Retinal pigment epithelial cell (primary cell): ENCODE measurements at regions not wholly inside any gene's neighbourhood (a gene's known extent, or its start where the extent isn't known, plus 50 kb on each side); places are given as distances from the start of the nearest gene placed in this dataset.

Source experiments
- DNase-seq: peaks from one replicate; pipeline ENCODE4 v3.0.0-alpha.2; 2010; ENCODE audit warnings: low read depth
- H3K4me3 ChIP-seq: 2 replicates; pipeline ENCODE4 v1.5.1; 2011; ENCODE audit warnings: mild to moderate bottlenecking, low read length, control low read depth, moderate library complexity
- CTCF ChIP-seq: conservative IDR thresholded peaks from 2 replicates; pipeline ENCODE4 v1.5.1; 2011; ENCODE audit warnings: low read depth, low read length, control low read depth, inconsistent platforms

- no peak for TF ChIP-seq CTCF
- H3K4me3 ChIP-seq, result no peak overlapping the region
- no peak for DNase-seq
Measured at GRCh38 chr11:127217452-127218274, 217.1 kb upstream of the KIRREL3 start.

GRCh38 chr11:127205688-127206217 lies 205.2 kb upstream of the KIRREL3 start:
- DNase-seq, result no peak
- no peak for TF ChIP-seq CTCF
- H3K4me3 ChIP-seq, result no peak overlapping the region

- no peak overlapping the region for H3K4me3 ChIP-seq
- TF ChIP-seq CTCF, result no peak
- no peak for DNase-seq
Measured at GRCh38 chr11:127203490-127203889, 202.9 kb upstream of the KIRREL3 start.

GRCh38 chr11:127202105-127202504 lies 201.5 kb upstream of the KIRREL3 start:
- no peak for TF ChIP-seq CTCF
- no peak overlapping the region for H3K4me3 ChIP-seq
- no peak for DNase-seq

GRCh38 chr11:127199306-127199801 lies 198.8 kb upstream of the KIRREL3 start:
- DNase-seq, result no peak
- H3K4me3 ChIP-seq, result no peak overlapping the region
- TF ChIP-seq CTCF, result no peak

GRCh38 chr11:127195501-127196120 lies 195.0 kb upstream of the KIRREL3 start:
- no peak for TF ChIP-seq CTCF
- no peak overlapping the region for H3K4me3 ChIP-seq
- DNase-seq, result no peak

GRCh38 chr11:127194521-127194920 lies 194.0 kb upstream of the KIRREL3 start:
- no peak for TF ChIP-seq CTCF
- DNase-seq, result no peak
- no peak overlapping the region for H3K4me3 ChIP-seq
